Gastrocnemius medialis (tissue), 4 donors: ENCODE measurements at regions not wholly inside any gene's neighbourhood (a gene's known extent, or its start where the extent isn't known, plus 50 kb on each side); places are given as distances from the start of the nearest gene placed in this dataset.

Source experiments
- ATAC-seq, 2 donors: fragments of 150-250 bp; one replicate each; pipeline ENCODE4 v1.9.1; 2016
- DNase-seq, 2 donors: peaks; one replicate each; pipeline ENCODE4 v3.0.0-alpha.2; 2019
- H3K27ac ChIP-seq, 4 donors: fragments of 200-600 bp; sonication (generic); 1 replicate in 1 of 4; 2 replicates in 3 of 4; pipeline ENCODE4 v1.5.1; 2016 to 2018; ENCODE audit warnings: mild to moderate bottlenecking in 2 of 4, moderate library complexity in 1 of 4
- H3K27me3 ChIP-seq, 3 donors: fragments of 200-600 bp; sonication (generic) in 2 of 3; 1 replicate in 1 of 3; 2 replicates in 2 of 3; pipeline versions ENCODE4 v1.5.1 to v1.6.0; 2016 to 2019; ENCODE audit warnings: mild to moderate bottlenecking in 1 of 3, moderate library complexity in 1 of 3
- H3K36me3 ChIP-seq, 2 donors: fragments of 200-600 bp; sonication (generic) in 1 of 2; one replicate each; pipeline ENCODE4 v1.5.1; 2017 to 2018
- H3K4me1 ChIP-seq, 2 donors: fragments of 200-600 bp; sonication (generic) in 1 of 2; one replicate each; pipeline ENCODE4 v1.5.1; 2016 to 2017; ENCODE audit warnings: mild to moderate bottlenecking in 2 of 2
- H3K4me3 ChIP-seq, 4 donors: fragments of 200-600 bp; sonication (generic) in 3 of 4; 1 replicate in 1 of 4; 2 replicates in 3 of 4; pipeline ENCODE4 v1.5.1; 2016 to 2019; ENCODE audit warnings: mild to moderate bottlenecking in 2 of 4
- H3K9me3 ChIP-seq, 3 donors: fragments of 200-600 bp; sonication (generic) in 2 of 3; 1 replicate in 1 of 3; 2 replicates in 2 of 3; pipeline ENCODE4 v1.5.1; 2016 to 2019
- CTCF ChIP-seq, 5 experiments: fragments of 450-650 bp in 3 of 5; fragments of 200-600 bp in 2 of 5; sonication (generic) in 2 of 5; IDR thresholded peaks in 4 of 5; conservative IDR thresholded peaks in 1 of 5; 1 replicate in 4 of 5; 2 replicates in 1 of 5; pipeline ENCODE4 v1.5.1; 2016 to 2019; ENCODE audit warnings: antibody characterized with exemption in 5 of 5, mild to moderate bottlenecking in 3 of 5, moderate library complexity in 3 of 5
- POLR2A ChIP-seq, 2 donors: fragments of 450-650 bp; IDR thresholded peaks; one replicate each; pipeline ENCODE4 v1.6.1; 2017; ENCODE audit warnings: antibody characterized with exemption in 2 of 2, mild to moderate bottlenecking in 2 of 2, moderate library complexity in 2 of 2
- in situ Hi-C, 4 donors: fragments of 200-750 bp; cut with MboI; loops; one replicate each; pipeline versions ENCODE4 v1.15.0 to v1.8.0; 2017; ENCODE audit warnings: low sequenced_read_pairs in 4 of 4
- intact Hi-C: fragments of 100-400 bp; cut with DNase I; formaldehyde crosslinking; loops from one replicate; pipeline ENCODE4 v1.15.1; 2023; ENCODE audit warnings: low total_unique reads

GRCh38 chr10:8596929-8597472 lies 542.5 kb downstream of the GATA3 start:
- H3K4me3 ChIP-seq = no peak overlapping the region
- no peak for TF ChIP-seq CTCF (IDR thresholded peaks at IDR 0.05 in 4 of 5, conservative IDR thresholded peaks at IDR 0.05 in 1 of 5)
- no peak for TF ChIP-seq POLR2A (IDR thresholded peaks at IDR 0.05)
- DNase-seq (no peak), ATAC-seq (no peak)
- intact Hi-C loops = no loop called here
- H3K36me3 ChIP-seq = no peaks in the 10 kb centered on the region
- no peaks in the 10 kb centered on the region for H3K9me3 ChIP-seq
- no peaks in the 10 kb centered on the region for H3K27me3 ChIP-seq
- no peaks in the 10 kb centered on the region for H3K4me1 ChIP-seq
- in situ Hi-C loops = no loop called here
- no peak overlapping the region for H3K27ac ChIP-seq

GRCh38 chr10:8600192-8600591 lies 545.7 kb downstream of the GATA3 start:
- no peak overlapping the region for H3K27ac ChIP-seq
- H3K4me3 ChIP-seq = no peak overlapping the region
- in situ Hi-C loops = no loop called here
- no peaks in the 10 kb centered on the region for H3K4me1 ChIP-seq
- DNase-seq (no peak), ATAC-seq (no peak)
- no peaks in the 10 kb centered on the region for H3K27me3 ChIP-seq
- intact Hi-C loops = no loop called here
- TF ChIP-seq CTCF (IDR thresholded peaks at IDR 0.05 in 4 of 5, conservative IDR thresholded peaks at IDR 0.05 in 1 of 5) (no peak), POLR2A (IDR thresholded peaks at IDR 0.05) (no peak)
- no peaks in the 10 kb centered on the region for H3K9me3 ChIP-seq
- H3K36me3 ChIP-seq = no peaks in the 10 kb centered on the region

DNA sequence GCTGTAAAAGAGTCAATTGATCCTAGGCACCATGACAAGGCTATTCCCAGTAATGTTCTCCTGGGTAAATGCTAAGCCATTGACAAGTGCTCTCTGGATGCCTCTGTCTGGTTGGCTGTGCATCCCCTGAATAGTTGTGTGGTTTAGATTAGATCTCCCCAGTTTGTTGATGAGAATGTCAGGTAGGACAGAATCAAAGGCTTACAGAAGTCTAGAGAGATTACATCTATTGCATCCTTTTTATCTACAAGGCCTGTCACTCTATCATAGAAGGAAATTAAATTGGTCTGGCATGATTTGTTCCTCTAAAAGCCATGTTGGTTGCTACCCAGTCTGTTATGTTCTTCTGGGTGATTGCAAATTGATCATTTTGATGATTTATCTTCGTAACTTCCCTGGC lies 548.3 kb downstream of the GATA3 start:
- no peak for TF ChIP-seq POLR2A (IDR thresholded peaks at IDR 0.05)
- TF ChIP-seq CTCF (IDR thresholded peaks at IDR 0.05 in 4 of 5, conservative IDR thresholded peaks at IDR 0.05 in 1 of 5) = no peak
- intact Hi-C loops (no loop called here), in situ Hi-C loops (no loop called here)
- H3K4me1 ChIP-seq = no peaks in the 10 kb centered on the region
- no peak overlapping the region for H3K4me3 ChIP-seq
- H3K9me3 ChIP-seq = no peaks in the 10 kb centered on the region
- no peaks in the 10 kb centered on the region for H3K36me3 ChIP-seq
- ATAC-seq (no peak), DNase-seq (no peak)
- no peaks in the 10 kb centered on the region for H3K27me3 ChIP-seq
- H3K27ac ChIP-seq = no peak overlapping the region

DNA sequence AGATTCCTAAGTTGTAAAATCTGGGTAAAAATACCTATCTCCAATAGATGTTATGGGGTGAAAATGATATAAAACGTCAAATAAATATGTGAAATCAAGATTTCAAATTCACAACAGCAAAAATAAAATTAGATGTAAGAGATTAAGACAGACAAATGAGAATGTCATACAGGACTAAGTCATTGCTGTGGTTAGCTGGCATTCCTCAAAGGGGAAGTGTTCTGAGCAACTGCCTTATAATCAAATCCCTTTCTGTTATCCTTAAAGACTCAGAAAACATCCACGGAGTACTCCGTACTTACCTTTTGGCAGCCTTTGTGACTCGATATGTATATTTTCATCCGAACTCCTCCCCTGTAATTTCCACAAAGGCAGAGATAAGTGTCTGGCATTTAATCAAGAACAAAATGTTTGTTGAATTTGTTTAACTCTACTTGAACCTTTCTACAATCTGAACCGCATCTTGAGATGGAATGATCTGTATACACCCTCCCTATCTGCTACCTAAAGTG lies 559.6 kb downstream of the GATA3 start:
- H3K4me3 ChIP-seq = no peak overlapping the region
- TF ChIP-seq POLR2A (IDR thresholded peaks at IDR 0.05) (no peak), CTCF (IDR thresholded peaks at IDR 0.05 in 4 of 5, conservative IDR thresholded peaks at IDR 0.05 in 1 of 5) (no peak)
- in situ Hi-C loops (no loop called here), intact Hi-C loops (no loop called here)
- H3K27me3 ChIP-seq = no peaks in the 10 kb centered on the region
- H3K4me1 ChIP-seq = no peaks in the 10 kb centered on the region
- ATAC-seq = no peak
- no peaks in the 10 kb centered on the region for H3K9me3 ChIP-seq
- no peaks in the 10 kb centered on the region for H3K36me3 ChIP-seq
- no peak for DNase-seq
- no peak overlapping the region for H3K27ac ChIP-seq

GRCh38 chr10:8615118-8615517 lies 560.6 kb downstream of the GATA3 start:
- Histone ChIP-seq H3K36me3 (no peaks in the 10 kb centered on the region), H3K27ac (no peak overlapping the region), H3K9me3 (no peaks in the 10 kb centered on the region), H3K4me1 (no peaks in the 10 kb centered on the region), H3K4me3 (no peak overlapping the region), H3K27me3 (no peaks in the 10 kb centered on the region)
- no peak for TF ChIP-seq CTCF (IDR thresholded peaks at IDR 0.05 in 4 of 5, conservative IDR thresholded peaks at IDR 0.05 in 1 of 5)
- no peak for TF ChIP-seq POLR2A (IDR thresholded peaks at IDR 0.05)
- DNase-seq = no peak
- intact Hi-C loops = no loop called here
- ATAC-seq = no peak
- in situ Hi-C loops = no loop called here
